Adrenal gland (tissue), 9 donors: ENCODE measurements at regions not wholly inside any gene's neighbourhood (a gene's known extent, or its start where the extent isn't known, plus 50 kb on each side); places are given as distances from the start of the nearest gene placed in this dataset.

Source experiments
- DNase-seq, 7 donors: peaks; one replicate each; pipeline ENCODE4 v3.0.0-alpha.2; 2019 to 2020
- H3K27ac ChIP-seq, 5 donors: fragments of 200-600 bp; sonication (generic) in 4 of 5; 1 replicate in 3 of 5; 2 replicates in 2 of 5; pipeline versions ENCODE4 v1.5.1 to v1.8.0; 2016 to 2020; ENCODE audit warnings: mild to moderate bottlenecking in 1 of 5
- H3K27me3 ChIP-seq: fragments of 200-600 bp; 2 replicates; pipeline ENCODE4 v1.8.0; 2021
- H3K36me3 ChIP-seq, 2 donors: fragments of 200-600 bp; replicated peaks in 1 of 2; 1 replicate in 1 of 2; 2 replicates in 1 of 2; pipeline versions ENCODE4 v1.5.1 to v1.8.0; 2018 to 2022
- H3K4me1 ChIP-seq, 2 donors: fragments of 200-600 bp; replicated peaks in 1 of 2; 1 replicate in 1 of 2; 2 replicates in 1 of 2; pipeline versions ENCODE4 v1.5.1 to v1.8.0; 2018 to 2021
- H3K4me3 ChIP-seq, 4 donors: fragments of 200-600 bp; sonication (generic) in 3 of 4; one replicate each; pipeline ENCODE4 v1.5.1; 2016 to 2018
- H3K9me3 ChIP-seq, 3 donors: fragments of 200-600 bp; sonication (generic) in 1 of 3; replicated peaks in 1 of 3; 1 replicate in 2 of 3; 2 replicates in 1 of 3; pipeline versions ENCODE4 v1.5.1 to v1.8.0; 2016 to 2021
- CTCF ChIP-seq, 6 experiments: fragments of 450-650 bp in 4 of 6; fragments of 200-600 bp in 2 of 6; sonication (generic) in 1 of 6; IDR thresholded peaks; 1 replicate in 5 of 6; 2 replicates in 1 of 6; pipeline versions ENCODE4 v1.5.1 to v1.8.0; 2016 to 2021; ENCODE audit warnings: antibody characterized with exemption in 6 of 6, mild to moderate bottlenecking in 2 of 6, moderate library complexity in 1 of 6
- POLR2A ChIP-seq, 2 donors: fragments of 450-650 bp; IDR thresholded peaks; one replicate each; pipeline ENCODE4 v1.6.1; 2017; ENCODE audit warnings: antibody characterized with exemption in 2 of 2, mild to moderate bottlenecking in 2 of 2, moderate library complexity in 1 of 2
- WGBS, 4 donors: extraction: QIAGEN DNeasy Blood & Tissue Kit in 2 of 4; methylation state at CpG; one replicate each; pipeline versions ENCODE4 v1.1.5 to v1.1.7; 2013 to 2017; 5-methylcytosine and 5-hydroxymethylcytosine counted together
- intact Hi-C, 2 donors: fragments of 100-400 bp; cut with DNase I; formaldehyde crosslinking; loops; one replicate each; pipeline versions ENCODE4 v1.14.1 to v1.15.0; 2022 to 2023
- donor health status: healthy with polysubstance abuse.
- donor health status: Bipolar disorder and iron deficiency.
- donor health status: DM: yes; HTN: yes; CAD: no.
- donor health status: DM: no; HTN: no; CAD: no.
- donor health status: DM: no; HTN: no; CAD: no.

DNA sequence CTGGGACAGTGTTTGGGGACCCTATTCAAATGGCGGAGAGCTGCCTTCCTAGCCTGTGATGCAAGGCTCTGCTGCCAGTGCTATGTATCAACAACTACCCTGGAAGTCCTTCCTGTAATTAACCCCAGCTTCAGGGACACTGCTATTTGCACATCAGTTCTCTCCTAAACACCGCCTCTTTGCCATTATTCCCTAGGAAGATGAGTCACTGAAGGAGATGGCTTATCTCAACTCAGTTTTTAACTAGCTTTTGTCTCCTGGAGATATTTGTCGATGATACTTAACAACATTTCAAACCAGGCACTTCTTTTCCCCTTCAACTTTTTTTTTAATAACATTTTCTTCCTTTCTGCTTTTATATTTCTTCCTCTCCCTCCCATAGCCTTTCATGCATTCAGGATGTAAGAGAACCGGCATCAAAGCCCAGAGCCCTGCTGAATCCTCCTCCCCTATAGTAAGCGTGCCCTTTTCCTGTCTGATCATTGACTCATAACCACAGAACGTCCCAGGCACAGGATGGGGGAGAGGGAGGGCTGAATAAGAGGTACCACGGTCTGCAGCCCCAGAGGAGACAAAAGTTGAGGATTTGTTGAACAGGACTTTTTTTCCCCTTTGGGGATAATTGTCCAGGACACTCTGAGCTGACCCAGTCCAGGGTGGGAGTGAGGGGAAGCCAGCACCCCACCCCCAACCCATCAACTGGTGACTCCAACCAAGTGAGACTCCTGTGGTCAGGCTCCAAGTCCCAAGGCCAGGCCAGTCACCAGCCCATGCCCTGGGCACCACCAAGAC, 387.8 kb upstream of the SALL1 start:
- intact Hi-C loops, result no loop called here
- H3K27me3 ChIP-seq, result no peaks in the 10 kb centered on the region

GRCh38 chr16:51535591-51535990, 384.5 kb upstream of the SALL1 start:
- TF ChIP-seq POLR2A (IDR thresholded peaks at IDR 0.05) (no peak), CTCF (IDR thresholded peaks at IDR 0.05) (no peak)
- Histone ChIP-seq H3K27ac (no peak overlapping the region), H3K4me1 (no peaks in the 10 kb centered on the region), H3K36me3 (no peaks in the 10 kb centered on the region), H3K4me3 (no peak overlapping the region), H3K27me3 (no peaks in the 10 kb centered on the region), H3K9me3 (no peaks in the 10 kb centered on the region)
- no peak for DNase-seq
- intact Hi-C loops, result no loop called here
- WGBS, 4 donors, result 67 to 74% (median 72%) methylated on average over 9 to 11 of the region's 11 CpGs

More for the DNA sequence above, 387.8 kb upstream of the SALL1 start:
- TF ChIP-seq CTCF (IDR thresholded peaks at IDR 0.05), result no peak
- Histone ChIP-seq H3K4me1 (no peaks in the 10 kb centered on the region), H3K9me3 (no peaks in the 10 kb centered on the region), H3K27ac (no peak overlapping the region), H3K36me3 (no peaks in the 10 kb centered on the region), H3K4me3 (no peak overlapping the region)
- peak in 2 of 7 donors; percentile 9 to 16 for DNase-seq
- WGBS, 4 donors, result 13 to 20% (median 16%) methylated on average over 6 to 7 of the region's 7 CpGs

- Histone ChIP-seq H3K27ac (no peak overlapping the region), H3K4me1 (no peaks in the 10 kb centered on the region), H3K4me3 (no peak overlapping the region), H3K9me3 (no peaks in the 10 kb centered on the region), H3K27me3 (no peaks in the 10 kb centered on the region), H3K36me3 (no peaks in the 10 kb centered on the region)
- 46 to 75% (median 67%) methylated on average over 1 of the region's 1 CpG for WGBS, 4 donors
- TF ChIP-seq POLR2A (IDR thresholded peaks at IDR 0.05), result no peak
- no peak for TF ChIP-seq CTCF (IDR thresholded peaks at IDR 0.05)
- no peak for DNase-seq
- intact Hi-C loops, result no loop called here
Observed at GRCh38 chr16:51532551-51532950, 381.5 kb upstream of the SALL1 start.

GRCh38 chr16:51531271-51531670, 380.2 kb upstream of the SALL1 start:
- TF ChIP-seq CTCF (IDR thresholded peaks at IDR 0.05), result no peak
- no peak for TF ChIP-seq POLR2A (IDR thresholded peaks at IDR 0.05)
- Histone ChIP-seq H3K9me3 (no peaks in the 10 kb centered on the region), H3K27ac (no peak overlapping the region), H3K4me3 (no peak overlapping the region), H3K36me3 (no peaks in the 10 kb centered on the region), H3K4me1 (no peaks in the 10 kb centered on the region), H3K27me3 (no peaks in the 10 kb centered on the region)
- DNase-seq, result no peak
- 61 to 84% (median 80%) methylated on average over 3 of the region's 3 CpGs for WGBS, 4 donors
- intact Hi-C loops, result no loop called here
